ENCODE measurements at regions not wholly inside any gene's neighbourhood (a gene's known extent, or its start where the extent isn't known, plus 50 kb on each side); places are given as distances from the start of the nearest gene placed in this dataset.

DNA sequence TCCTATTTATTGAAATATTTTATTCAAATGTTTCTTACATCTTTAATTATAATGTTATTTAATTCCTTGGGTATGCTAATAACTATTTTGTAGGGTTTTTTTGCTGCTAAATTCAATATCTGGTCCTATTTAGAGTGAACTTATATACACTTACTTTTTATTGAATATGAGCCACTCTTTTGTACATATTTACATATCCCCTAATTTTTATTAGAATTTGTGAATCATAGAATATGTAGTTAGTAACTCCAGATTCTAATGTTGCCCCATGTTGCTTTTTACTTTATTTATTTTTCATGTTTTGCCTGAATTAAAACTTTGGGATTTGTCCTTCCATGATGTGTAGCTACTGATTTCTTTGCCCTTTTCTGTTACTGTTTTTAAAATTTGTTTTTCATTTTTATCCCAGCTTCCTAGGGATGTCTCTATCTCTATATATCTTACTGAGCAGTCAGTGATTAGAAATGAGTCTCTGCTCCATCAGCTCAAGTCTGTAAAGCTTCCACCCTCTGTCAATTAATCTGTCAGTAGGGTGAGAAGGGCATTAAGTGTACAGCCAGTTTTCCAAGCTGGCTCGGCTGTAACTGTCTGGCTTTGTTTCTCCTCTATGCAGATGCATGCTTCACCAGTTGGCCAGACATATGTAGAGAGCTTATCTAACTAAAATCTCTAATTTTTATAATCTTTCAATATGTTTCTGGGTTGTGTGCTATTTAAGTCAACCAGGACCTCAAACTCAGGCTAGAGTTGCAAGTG, 256.9 kb downstream of the CDH19 start:
- TF ChIP-seq CTCF (IDR thresholded peaks at IDR 0.05): no peak
- no peak for TF ChIP-seq POLR2A (IDR thresholded peaks at IDR 0.05)
